CD4-positive, alpha-beta memory T cell (primary cell): ENCODE measurements at regions not wholly inside any gene's neighbourhood (a gene's known extent, or its start where the extent isn't known, plus 50 kb on each side); places are given as distances from the start of the nearest gene placed in this dataset.

ENCODE experiments used
- CTCF ChIA-PET: fragments of 350-600 bp; sonication (Branson Sonifier 250); formaldehyde crosslinking; loops from one replicate; lab custom pipeline; 2021; ENCODE audit warnings: inconsistent platforms; ENCODE audit not compliant: partially characterized antibody; lab: Charles Lee
- POLR2A ChIA-PET: fragments of 350-600 bp; sonication (Branson Sonifier 250); formaldehyde crosslinking; loops from one replicate; lab custom pipeline; 2021; ENCODE audit not compliant: partially characterized antibody; lab: Charles Lee
- DNase-seq, 5 donors: peaks; one replicate each; pipeline versions ENCODE4 v3.0.0 to v3.0.0-alpha.2; 2020 to 2022; ENCODE audit warnings: mixed read lengths in 1 of 5
- H3K27ac ChIP-seq: one replicate; pipeline ENCODE4 v1.7.0; 2013; ENCODE audit warnings: low read depth, low read length
- H3K27me3 ChIP-seq: 2 replicates; pipeline ENCODE4 v1.7.0; 2013; ENCODE audit warnings: mild to moderate bottlenecking, low read length, moderate library complexity; ENCODE audit not compliant: insufficient read depth
- H3K36me3 ChIP-seq: 2 replicates; pipeline ENCODE4 v1.7.0; 2013; ENCODE audit warnings: mild to moderate bottlenecking, low read length, moderate library complexity; ENCODE audit not compliant: insufficient read depth
- H3K4me1 ChIP-seq: 2 replicates; pipeline ENCODE4 v1.7.0; 2013; ENCODE audit warnings: mild to moderate bottlenecking, low read length, moderate library complexity; ENCODE audit not compliant: insufficient read depth
- H3K4me3 ChIP-seq, 2 donors: one replicate each; pipeline ENCODE4 v1.7.0; 2013; ENCODE audit warnings: low read length in 2 of 2, mild to moderate bottlenecking in 1 of 2
- H3K9me3 ChIP-seq, 2 donors: one replicate each; pipeline ENCODE4 v1.7.0; 2013; ENCODE audit warnings: low read length in 2 of 2, control low read depth in 1 of 2; ENCODE audit not compliant: control insufficient read depth in 1 of 2
- H3K27ac Mint-ChIP-seq, 7 donors: one replicate each; pipeline ENCODE4 v1.8.0; 2020 to 2021; ENCODE audit warnings: mixed read lengths in 7 of 7, mild to moderate bottlenecking in 6 of 7, inconsistent platforms in 3 of 7, moderate library complexity in 3 of 7
- H3K27me3 Mint-ChIP-seq, 2 donors: one replicate each; pipeline ENCODE4 v1.8.0; 2020 to 2021; ENCODE audit warnings: mixed read lengths in 2 of 2
- H3K36me3 Mint-ChIP-seq, 2 donors: one replicate each; pipeline ENCODE4 v1.8.0; 2020 to 2021; ENCODE audit warnings: mixed read lengths in 2 of 2, inconsistent platforms in 1 of 2, mild to moderate bottlenecking in 1 of 2
- H3K4me1 Mint-ChIP-seq, 4 donors: one replicate each; pipeline ENCODE4 v1.8.0; 2020 to 2021; ENCODE audit warnings: mixed read lengths in 4 of 4, mild to moderate bottlenecking in 1 of 4
- H3K4me3 Mint-ChIP-seq, 8 donors: one replicate each; pipeline ENCODE4 v1.8.0; 2020 to 2021; ENCODE audit warnings: mixed read lengths in 8 of 8, mild to moderate bottlenecking in 7 of 8, moderate library complexity in 6 of 8, inconsistent platforms in 3 of 8
- H3K9me3 Mint-ChIP-seq, 8 donors: one replicate each; pipeline ENCODE4 v1.8.0; 2020 to 2021; ENCODE audit warnings: mixed read lengths in 8 of 8, mild to moderate bottlenecking in 5 of 8, inconsistent platforms in 3 of 8, moderate library complexity in 1 of 8
- intact Hi-C: fragments of 100-400 bp; cut with micrococcal nuclease; formaldehyde crosslinking; loops from one replicate; pipeline ENCODE4 v1.15.1; 2023

- Mint-ChIP-seq H3K9me3 (peaks cover 0 to 8% (median under 1%) of the 10 kb centered on the region in 8 donors), H3K36me3 (peaks cover 0 to 4% of the 10 kb centered on the region in 2 donors), H3K4me3 (no peak overlapping the region), H3K4me1 (no peaks in the 10 kb centered on the region), H3K27ac (peak overlapping the region in 1 of 7 donors; percentile 13), H3K27me3 (no peaks in the 10 kb centered on the region)
- DNase-seq = no peak
- CTCF ChIA-PET = no interaction called here
- Histone ChIP-seq H3K9me3 (no peaks in the 10 kb centered on the region), H3K4me3 (no peak overlapping the region), H3K27ac (no peak overlapping the region), H3K4me1 (no peaks in the 10 kb centered on the region), H3K27me3 (no peaks in the 10 kb centered on the region), H3K36me3 (no peaks in the 10 kb centered on the region)
- intact Hi-C loops = no loop called here
- POLR2A ChIA-PET = no interaction called here
These were observed 134.1 kb upstream of the HS3ST3A1 start for GRCh38 chr17:13735861-13736260.

- no peaks in the 10 kb centered on the region for H3K36me3 ChIP-seq
- Mint-ChIP-seq H3K27ac (no peak overlapping the region), H3K9me3 (peaks cover 0 to 6% (median under 1%) of the 10 kb centered on the region in 8 donors), H3K36me3 (peaks cover 0 to 4% of the 10 kb centered on the region in 2 donors), H3K27me3 (no peaks in the 10 kb centered on the region), H3K4me1 (no peaks in the 10 kb centered on the region), H3K4me3 (no peak overlapping the region)
- intact Hi-C loops = no loop called here
- H3K27me3 ChIP-seq = no peaks in the 10 kb centered on the region
- no peak for DNase-seq
- no peak overlapping the region for H3K27ac ChIP-seq
- ChIA-PET CTCF (no interaction called here), POLR2A (no interaction called here)
- H3K4me3 ChIP-seq = no peak overlapping the region
- no peaks in the 10 kb centered on the region for H3K4me1 ChIP-seq
- no peaks in the 10 kb centered on the region for H3K9me3 ChIP-seq
These were observed 135.2 kb upstream of the HS3ST3A1 start for GRCh38 chr17:13736916-13737315.

- ChIA-PET POLR2A (no interaction called here), CTCF (no interaction called here)
- H3K36me3 ChIP-seq = no peaks in the 10 kb centered on the region
- no peaks in the 10 kb centered on the region for H3K4me1 ChIP-seq
- peaks cover 0 to 3% of the 10 kb centered on the region in 2 donors for H3K27me3 Mint-ChIP-seq
- H3K27ac ChIP-seq = no peak overlapping the region
- H3K4me3 Mint-ChIP-seq = no peak overlapping the region
- H3K9me3 Mint-ChIP-seq = peaks cover 0 to 3% (median 0%) of the 10 kb centered on the region in 8 donors
- no peak overlapping the region for H3K27ac Mint-ChIP-seq
- no peak overlapping the region for H3K4me3 ChIP-seq
- no peaks in the 10 kb centered on the region for H3K36me3 Mint-ChIP-seq
- DNase-seq = no peak
- no peaks in the 10 kb centered on the region for H3K27me3 ChIP-seq
- intact Hi-C loops = no loop called here
- H3K9me3 ChIP-seq = no peaks in the 10 kb centered on the region
- H3K4me1 Mint-ChIP-seq = no peaks in the 10 kb centered on the region
These were observed 139.0 kb upstream of the HS3ST3A1 start for GRCh38 chr17:13740686-13741085.

GRCh38 chr17:13741744-13742143, 140.0 kb upstream of the HS3ST3A1 start:
- Histone ChIP-seq H3K4me1 (no peaks in the 10 kb centered on the region), H3K36me3 (no peaks in the 10 kb centered on the region), H3K27me3 (no peaks in the 10 kb centered on the region), H3K4me3 (no peak overlapping the region), H3K27ac (no peak overlapping the region), H3K9me3 (no peaks in the 10 kb centered on the region)
- Mint-ChIP-seq H3K27ac (no peak overlapping the region), H3K27me3 (peaks cover 0 to 3% of the 10 kb centered on the region in 2 donors), H3K4me3 (no peak overlapping the region), H3K36me3 (no peaks in the 10 kb centered on the region), H3K4me1 (no peaks in the 10 kb centered on the region), H3K9me3 (peaks cover 0 to 2% (median 0%) of the 10 kb centered on the region in 8 donors)
- intact Hi-C loops = no loop called here
- CTCF ChIA-PET = no interaction called here
- POLR2A ChIA-PET = no interaction called here
- no peak for DNase-seq

- ChIA-PET POLR2A (no interaction called here), CTCF (interaction anchor here (1.0 kb wide), 1 partner anchor 557 kb away, joined by 3 read pairs; the partner anchor contains the start of gene HS3ST3B1)
- Histone ChIP-seq H3K4me3 (no peak overlapping the region), H3K4me1 (no peaks in the 10 kb centered on the region), H3K36me3 (no peaks in the 10 kb centered on the region), H3K9me3 (no peaks in the 10 kb centered on the region), H3K27ac (no peak overlapping the region), H3K27me3 (no peaks in the 10 kb centered on the region)
- Mint-ChIP-seq H3K4me1 (no peaks in the 10 kb centered on the region), H3K27me3 (peaks cover 0 to 3% of the 10 kb centered on the region in 2 donors), H3K27ac (no peak overlapping the region), H3K9me3 (peaks cover 0 to 2% (median 0%) of the 10 kb centered on the region in 8 donors), H3K4me3 (no peak overlapping the region), H3K36me3 (no peaks in the 10 kb centered on the region)
- no peak for DNase-seq
- intact Hi-C loops = no loop called here
These were observed 142.2 kb upstream of the HS3ST3A1 start for GRCh38 chr17:13743906-13744305.

- Mint-ChIP-seq H3K27me3 (peaks cover 0 to 6% of the 10 kb centered on the region in 2 donors), H3K4me3 (no peak overlapping the region), H3K9me3 (peaks cover 0 to 6% (median 0%) of the 10 kb centered on the region in 8 donors), H3K4me1 (no peaks in the 10 kb centered on the region), H3K36me3 (no peaks in the 10 kb centered on the region), H3K27ac (no peak overlapping the region)
- Histone ChIP-seq H3K9me3 (no peaks in the 10 kb centered on the region), H3K4me3 (no peak overlapping the region), H3K4me1 (no peaks in the 10 kb centered on the region), H3K36me3 (no peaks in the 10 kb centered on the region), H3K27me3 (no peaks in the 10 kb centered on the region), H3K27ac (no peak overlapping the region)
- no peak for DNase-seq
- ChIA-PET POLR2A (no interaction called here), CTCF (interaction anchor here (0.9 kb wide), 1 partner anchor 15 kb away, joined by 3 read pairs; no protein-coding TSS in a partner anchor)
- intact Hi-C loops = no loop called here
These were observed 144.7 kb upstream of the HS3ST3A1 start for GRCh38 chr17:13746404-13746803.

- intact Hi-C loops = no loop called here
- no peaks in the 10 kb centered on the region for H3K36me3 Mint-ChIP-seq
- peaks cover 0 to 4% (median 0%) of the 10 kb centered on the region in 8 donors for H3K9me3 Mint-ChIP-seq
- Histone ChIP-seq H3K4me1 (no peaks in the 10 kb centered on the region), H3K9me3 (no peaks in the 10 kb centered on the region), H3K27me3 (no peaks in the 10 kb centered on the region), H3K4me3 (no peak overlapping the region), H3K36me3 (no peaks in the 10 kb centered on the region), H3K27ac (no peak overlapping the region)
- ChIA-PET POLR2A (no interaction called here), CTCF (no interaction called here)
- no peak overlapping the region for H3K27ac Mint-ChIP-seq
- H3K4me3 Mint-ChIP-seq = no peak overlapping the region
- H3K4me1 Mint-ChIP-seq = no peaks in the 10 kb centered on the region
- DNase-seq = no peak
- H3K27me3 Mint-ChIP-seq = peaks cover 0 to 4% of the 10 kb centered on the region in 2 donors
These were observed 147.6 kb upstream of the HS3ST3A1 start for GRCh38 chr17:13749166-13749890.
